Small intestine (tissue), 7 donors: ENCODE measurements at regions not wholly inside any gene's neighbourhood (a gene's known extent, or its start where the extent isn't known, plus 50 kb on each side); places are given as distances from the start of the nearest gene placed in this dataset.

Experiments
- DNase-seq, 2 donors: peaks; one replicate each; pipeline versions ENCODE4 v3.0.0 to v3.0.0-alpha.2; 2013
- FAIRE-seq: peaks from 2 replicates; lab custom pipeline; 2012; peaks lifted over from hg19 to GRCh38; lab: Jason Lieb, UNC
- H3K27ac ChIP-seq, 3 donors: one replicate each; pipeline ENCODE4 v1.5.1; 2013; ENCODE audit warnings: low read length in 2 of 3, mild to moderate bottlenecking in 2 of 3, control low read depth in 1 of 3, inconsistent platforms in 1 of 3, low read depth in 1 of 3, moderate library complexity in 1 of 3
- H3K27me3 ChIP-seq, 3 donors: one replicate each; pipeline ENCODE4 v1.6.1; 2013; ENCODE audit warnings: low read length in 3 of 3, inconsistent platforms in 1 of 3; ENCODE audit not compliant: control insufficient read depth in 3 of 3, insufficient read depth in 3 of 3
- H3K36me3 ChIP-seq, 3 donors: one replicate each; pipeline ENCODE4 v1.6.1; 2013; ENCODE audit warnings: low read length in 3 of 3, inconsistent platforms in 1 of 3, low read depth in 1 of 3, mild to moderate bottlenecking in 1 of 3, moderate library complexity in 1 of 3; ENCODE audit not compliant: control insufficient read depth in 3 of 3, insufficient read depth in 2 of 3
- H3K4me1 ChIP-seq, 3 donors: one replicate each; pipeline ENCODE4 v1.6.1; 2013; ENCODE audit warnings: low read length in 2 of 3, inconsistent platforms in 1 of 3, low read depth in 1 of 3, mild to moderate bottlenecking in 1 of 3, moderate library complexity in 1 of 3; ENCODE audit not compliant: control insufficient read depth in 3 of 3, insufficient read depth in 2 of 3
- H3K4me3 ChIP-seq, 3 donors: one replicate each; pipeline ENCODE4 v1.5.1; 2013; ENCODE audit warnings: low read length in 3 of 3, control low read depth in 1 of 3, inconsistent platforms in 1 of 3, low read depth in 1 of 3, mild to moderate bottlenecking in 1 of 3, moderate library complexity in 1 of 3
- H3K9me3 ChIP-seq, 2 donors: one replicate each; pipeline ENCODE4 v1.6.1; 2013; ENCODE audit warnings: low read depth in 1 of 2, low read length in 1 of 2; ENCODE audit not compliant: control insufficient read depth in 2 of 2, insufficient read depth in 1 of 2
- WGBS, 3 donors: extraction: QIAGEN DNeasy Blood & Tissue Kit; methylation state at CpG; one replicate each; pipeline ENCODE4 v1.1.7; 2013; 5-methylcytosine and 5-hydroxymethylcytosine counted together
- donor health status: healthy with polysubstance abuse.
- donor health status: control.
- donor health status: control.
- donor health status: Bipolar disorder and iron deficiency.
- donor health status: healthy.

GRCh38 chr2:75328156-75328555 lies 128.8 kb upstream of the TACR1 start:
- Histone ChIP-seq H3K4me3 (no peak overlapping the region), H3K27ac (no peak overlapping the region), H3K4me1 (no peaks in the 10 kb centered on the region), H3K9me3 (no peaks in the 10 kb centered on the region), H3K27me3 (no peaks in the 10 kb centered on the region), H3K36me3 (no peaks in the 10 kb centered on the region)
- no peak for DNase-seq
- no peak for FAIRE-seq
- 66 to 90% (median 67%) methylated on average over 6 to 7 of the region's 7 CpGs for WGBS, 3 donors

- no peak for FAIRE-seq
- no peak overlapping the region for H3K4me3 ChIP-seq
Measured at GRCh38 chr2:75327334-75327733, 128.0 kb upstream of the TACR1 start.

DNA sequence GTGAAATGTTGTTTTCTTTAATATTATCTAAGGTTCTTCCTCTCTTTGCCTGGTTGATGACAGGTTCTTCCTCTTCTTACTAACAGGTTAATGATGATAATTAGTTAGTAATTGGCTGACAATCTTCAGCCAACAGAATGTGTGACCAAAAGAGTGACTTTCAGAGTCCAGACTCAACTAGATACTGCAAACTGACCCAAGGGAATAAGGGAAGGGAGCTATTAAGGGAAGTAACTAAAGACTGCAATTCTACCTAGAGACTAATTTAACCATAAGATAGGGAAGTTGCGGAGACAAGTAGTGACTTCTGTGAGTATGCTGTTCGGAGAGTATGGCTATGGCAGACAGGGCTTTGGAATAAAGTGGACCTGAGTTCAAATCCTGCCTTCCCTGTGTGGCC lies 127.3 kb upstream of the TACR1 start:
- FAIRE-seq = no peak
- Histone ChIP-seq H3K27me3 (no peaks in the 10 kb centered on the region), H3K27ac (no peak overlapping the region), H3K36me3 (no peaks in the 10 kb centered on the region), H3K9me3 (no peaks in the 10 kb centered on the region), H3K4me1 (no peaks in the 10 kb centered on the region), H3K4me3 (no peak overlapping the region)
- WGBS, 3 donors = 88 to 97% (median 94%) methylated on average over 2 of the region's 2 CpGs
- no peak for DNase-seq

More at GRCh38 chr2:75327334-75327733, 128.0 kb upstream of the TACR1 start:
- H3K36me3 ChIP-seq = no peaks in the 10 kb centered on the region
- no peak overlapping the region for H3K27ac ChIP-seq
- no peaks in the 10 kb centered on the region for H3K27me3 ChIP-seq
- no peaks in the 10 kb centered on the region for H3K9me3 ChIP-seq
- 53 to 59% (median 55%) methylated on average over 7 of the region's 7 CpGs for WGBS, 3 donors
- H3K4me1 ChIP-seq = no peaks in the 10 kb centered on the region
- no peak for DNase-seq

DNA sequence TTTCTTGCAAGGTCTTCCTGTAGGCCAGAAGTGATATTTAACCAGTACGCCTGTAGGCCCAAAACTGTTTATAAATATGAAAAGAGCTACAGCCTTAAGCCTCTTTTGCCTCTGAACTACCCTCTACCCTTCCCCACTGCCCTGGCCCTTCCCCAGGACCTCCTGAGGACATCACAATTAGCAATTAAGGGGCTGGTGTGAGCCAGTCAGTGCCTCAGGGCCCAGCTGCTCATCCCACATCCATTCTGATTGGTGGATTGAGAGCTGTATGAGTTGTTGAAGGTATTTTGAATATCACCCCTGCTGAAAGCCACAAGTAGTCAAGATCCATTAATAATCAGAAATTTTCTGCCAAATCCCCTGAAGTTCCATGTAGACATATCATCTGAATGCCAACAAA lies 126.3 kb upstream of the TACR1 start:
- H3K36me3 ChIP-seq = no peaks in the 10 kb centered on the region
- 77 to 93% (median 79%) methylated on average over 1 of the region's 1 CpG for WGBS, 3 donors
- no peaks in the 10 kb centered on the region for H3K27me3 ChIP-seq
- H3K27ac ChIP-seq = no peak overlapping the region
- FAIRE-seq (no peak), DNase-seq (no peak)
- H3K4me1 ChIP-seq = no peaks in the 10 kb centered on the region
- no peak overlapping the region for H3K4me3 ChIP-seq
- H3K9me3 ChIP-seq = no peaks in the 10 kb centered on the region

- H3K27me3 ChIP-seq = no peaks in the 10 kb centered on the region
- H3K36me3 ChIP-seq = no peaks in the 10 kb centered on the region
- H3K4me3 ChIP-seq = no peak overlapping the region
- FAIRE-seq (no peak), DNase-seq (no peak)
- no peaks in the 10 kb centered on the region for H3K4me1 ChIP-seq
- no peak overlapping the region for H3K27ac ChIP-seq
- no peaks in the 10 kb centered on the region for H3K9me3 ChIP-seq
Measured at GRCh38 chr2:75324861-75325284, 125.6 kb upstream of the TACR1 start.

DNA sequence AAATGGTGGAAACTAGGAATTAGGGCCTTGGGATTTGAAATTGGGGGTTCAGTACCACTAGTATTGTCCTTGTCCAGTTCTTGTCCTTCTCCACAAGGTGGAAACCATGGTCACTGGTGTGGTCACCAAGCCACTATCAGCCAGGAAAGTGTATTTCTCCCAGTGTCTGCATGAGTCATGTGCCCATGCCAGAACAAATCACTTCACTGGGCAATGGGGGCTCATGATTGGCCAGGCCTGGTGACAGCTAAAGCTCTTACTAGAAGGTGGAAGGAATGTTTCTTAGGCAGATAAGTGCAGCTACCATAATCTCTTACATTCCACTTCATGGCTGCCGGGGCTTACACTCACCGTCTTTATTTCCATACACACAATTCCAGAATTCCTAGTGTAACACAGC lies 124.8 kb upstream of the TACR1 start:
- H3K27ac ChIP-seq = no peak overlapping the region
- H3K27me3 ChIP-seq = peaks cover 0 to under 1% (median 0%) of the 10 kb centered on the region in 3 donors
- no peaks in the 10 kb centered on the region for H3K9me3 ChIP-seq
- no peak for FAIRE-seq
- 94 to 100% (median 96%) methylated on average over 2 of the region's 2 CpGs for WGBS, 3 donors
- H3K36me3 ChIP-seq = no peaks in the 10 kb centered on the region
- no peak for DNase-seq
- H3K4me1 ChIP-seq = no peaks in the 10 kb centered on the region
- H3K4me3 ChIP-seq = no peak overlapping the region

GRCh38 chr2:75321599-75321922 lies 122.2 kb upstream of the TACR1 start:
- 22 to 30% (median 30%) methylated on average over 2 of the region's 2 CpGs for WGBS, 3 donors

GRCh38 chr2:75320898-75321598 lies 121.7 kb upstream of the TACR1 start:
- no peak overlapping the region for H3K4me3 ChIP-seq
- H3K4me1 ChIP-seq = no peaks in the 10 kb centered on the region
- no peak for FAIRE-seq
- H3K27ac ChIP-seq = no peak overlapping the region
- DNase-seq = no peak
- H3K36me3 ChIP-seq = no peaks in the 10 kb centered on the region
- WGBS, 3 donors = 53 to 73% (median 65%) methylated on average over 4 of the region's 4 CpGs
- peaks cover 0 to 4% (median 0%) of the 10 kb centered on the region in 3 donors for H3K27me3 ChIP-seq
- H3K9me3 ChIP-seq = no peaks in the 10 kb centered on the region

More at GRCh38 chr2:75321599-75321922, 122.2 kb upstream of the TACR1 start:
- Histone ChIP-seq H3K4me3 (no peak overlapping the region), H3K9me3 (no peaks in the 10 kb centered on the region), H3K27ac (no peak overlapping the region), H3K4me1 (no peaks in the 10 kb centered on the region), H3K27me3 (peaks cover 0 to 4% (median 0%) of the 10 kb centered on the region in 3 donors), H3K36me3 (no peaks in the 10 kb centered on the region)
- DNase-seq = no peak
- no peak for FAIRE-seq

DNA sequence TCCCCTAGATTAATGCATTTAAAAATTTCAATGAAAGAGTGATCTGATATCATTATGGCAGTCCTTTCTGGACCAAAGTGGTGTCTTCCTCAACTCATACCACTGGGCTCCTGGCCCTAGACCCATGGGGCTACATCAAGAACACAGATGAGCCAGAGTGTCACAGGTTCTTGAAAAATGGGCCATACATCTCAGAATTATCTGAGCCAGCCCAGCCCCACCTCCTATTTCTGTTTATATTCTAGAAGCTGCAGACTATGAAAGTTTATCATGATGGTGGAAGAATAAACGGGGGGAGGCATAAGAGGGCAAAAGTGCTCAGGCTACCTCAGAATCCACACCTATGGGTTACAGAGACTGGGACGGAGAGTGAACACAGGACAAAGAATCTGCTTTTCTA lies 120.6 kb upstream of the TACR1 start:
- WGBS, 3 donors = 74 to 78% (median 74%) methylated on average over 2 of the region's 2 CpGs
- no peak for FAIRE-seq

More for the DNA sequence above, 120.6 kb upstream of the TACR1 start:
- Histone ChIP-seq H3K9me3 (no peaks in the 10 kb centered on the region), H3K27ac (no peak overlapping the region), H3K4me1 (no peaks in the 10 kb centered on the region), H3K27me3 (peaks cover 0 to 4% (median 0%) of the 10 kb centered on the region in 3 donors), H3K4me3 (no peak overlapping the region), H3K36me3 (no peaks in the 10 kb centered on the region)
- DNase-seq = no peak
